SK-MEL-5 (cell line): ENCODE measurements at regions not wholly inside any gene's neighbourhood (a gene's known extent, or its start where the extent isn't known, plus 50 kb on each side); places are given as distances from the start of the nearest gene placed in this dataset.

Experiments used
- DNase-seq: peaks from one replicate; pipeline ENCODE4 v3.0.0-alpha.2; 2016; ENCODE audit warnings: low read depth, low spot score
- in situ Hi-C: cut with HindIII; loops from 2 replicates; pipeline ENCODE4 v1.10.0; 2016; ENCODE audit warnings: low sequenced_read_pairs, high pct_unique_total_duplicates, low pct_unique_long_range_greater_than_20kb

DNA sequence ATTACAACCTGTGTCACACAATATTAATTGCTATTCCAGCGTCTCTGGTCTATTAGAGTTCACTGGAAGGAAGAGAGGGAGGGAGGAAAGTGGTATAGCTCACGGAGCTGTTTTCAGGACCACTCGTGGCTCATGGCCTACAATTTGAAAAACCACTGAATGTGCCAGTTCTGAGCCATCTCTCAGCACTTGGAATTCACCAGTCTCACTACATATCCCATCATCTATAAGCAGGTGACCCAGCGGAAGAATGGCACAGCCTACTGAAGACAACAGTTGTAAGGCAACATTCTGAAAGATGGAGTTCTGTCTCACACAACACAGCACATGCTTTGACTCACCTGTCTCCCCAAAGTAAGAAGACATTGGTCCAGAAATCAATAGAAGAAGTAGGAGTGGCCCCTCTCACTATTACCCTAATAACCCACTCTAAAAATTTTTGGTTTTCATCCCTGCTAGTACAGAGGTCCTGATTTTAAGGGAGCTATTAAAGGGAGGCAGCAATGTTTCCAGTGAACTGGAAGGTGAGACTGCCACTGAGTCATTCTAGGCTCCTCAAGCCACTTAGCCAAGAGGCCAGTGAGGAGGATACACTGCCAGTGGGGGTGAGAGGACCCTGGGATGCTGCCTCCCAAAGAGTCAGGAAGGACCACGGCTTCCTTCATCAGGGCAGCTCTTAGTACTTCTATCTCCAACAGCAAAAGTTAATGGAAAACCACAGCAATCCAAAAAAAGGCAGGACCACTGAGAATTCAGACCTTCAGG is 50.0 kb upstream of the DOCK9 start:
- DNase-seq, result no peak
- in situ Hi-C loops, result no loop called here

DNA sequence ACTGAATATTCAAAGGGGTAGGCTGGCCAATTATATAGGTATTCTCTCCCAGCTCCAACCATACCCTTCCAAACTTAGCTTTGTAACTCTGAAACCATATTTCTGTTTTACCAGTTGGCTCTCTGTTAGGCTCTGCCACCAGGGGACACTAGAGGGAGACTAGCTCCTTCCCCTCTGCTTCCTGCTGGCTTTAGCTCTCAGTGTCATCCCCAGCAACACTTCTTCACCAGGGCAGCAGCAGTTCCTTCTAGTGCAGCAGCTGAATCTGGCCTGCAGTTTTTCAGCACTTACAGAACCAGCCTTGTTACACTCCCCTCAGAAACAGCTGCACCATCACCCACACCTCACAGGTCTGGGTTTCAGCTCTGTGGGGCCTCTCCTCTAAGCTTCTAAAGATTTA is 51.0 kb upstream of the DOCK9 start:
- in situ Hi-C loops, result no loop called here
- DNase-seq, result peak; percentile 24

- in situ Hi-C loops, result no loop called here
- DNase-seq, result no peak
Observed at GRCh38 chr13:99029576-99029975, 51.7 kb upstream of the DOCK9 start.

GRCh38 chr13:99030326-99030725 is 52.5 kb upstream of the DOCK9 start:
- DNase-seq, result no peak
- in situ Hi-C loops, result no loop called here

- in situ Hi-C loops, result no loop called here
- no peak for DNase-seq
Observed at GRCh38 chr13:99031832-99032231, 54.0 kb upstream of the DOCK9 start.

GRCh38 chr13:99033814-99034213 is 56.0 kb upstream of the DOCK9 start:
- in situ Hi-C loops, result no loop called here
- peak; percentile 69 for DNase-seq

DNA sequence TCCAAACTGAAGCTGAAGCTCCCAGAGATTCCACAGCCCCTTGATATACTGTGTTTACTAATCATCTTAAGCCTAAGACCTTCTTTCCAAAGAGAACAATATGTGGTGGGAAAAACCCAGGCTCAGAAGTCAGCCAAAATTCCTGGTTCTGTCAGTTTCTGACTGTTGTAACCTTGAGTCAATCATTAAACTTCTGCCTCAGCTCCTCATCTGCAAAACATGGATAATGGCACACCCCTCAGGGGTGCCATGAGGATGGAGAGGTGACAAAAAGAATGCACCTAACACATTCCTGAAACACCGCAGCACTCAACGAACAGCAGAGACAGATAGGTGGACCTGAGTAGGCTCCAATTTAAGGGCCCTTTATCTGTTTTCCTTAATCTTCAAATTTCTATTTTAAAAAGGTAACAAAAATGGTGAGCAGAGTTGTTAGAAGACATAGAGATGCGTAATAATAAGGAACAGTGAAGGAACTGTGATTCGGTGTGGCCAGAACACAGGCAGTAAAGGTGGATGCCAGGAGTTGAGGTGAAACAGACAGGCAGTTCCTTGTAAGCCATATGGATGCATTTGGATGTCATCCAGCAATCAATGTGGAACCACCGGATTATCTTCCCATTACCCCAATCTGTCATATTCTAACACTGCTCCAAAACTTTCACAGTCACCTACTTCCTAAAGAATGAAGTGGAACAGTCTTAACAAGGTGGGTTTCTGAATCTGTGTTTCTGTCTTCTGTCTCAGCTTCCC is 56.6 kb upstream of the DOCK9 start:
- in situ Hi-C loops, result no loop called here
- no peak for DNase-seq

- in situ Hi-C loops, result no loop called here
- DNase-seq, result no peak
Observed at GRCh38 chr13:99035715-99036114, 57.9 kb upstream of the DOCK9 start.

DNA sequence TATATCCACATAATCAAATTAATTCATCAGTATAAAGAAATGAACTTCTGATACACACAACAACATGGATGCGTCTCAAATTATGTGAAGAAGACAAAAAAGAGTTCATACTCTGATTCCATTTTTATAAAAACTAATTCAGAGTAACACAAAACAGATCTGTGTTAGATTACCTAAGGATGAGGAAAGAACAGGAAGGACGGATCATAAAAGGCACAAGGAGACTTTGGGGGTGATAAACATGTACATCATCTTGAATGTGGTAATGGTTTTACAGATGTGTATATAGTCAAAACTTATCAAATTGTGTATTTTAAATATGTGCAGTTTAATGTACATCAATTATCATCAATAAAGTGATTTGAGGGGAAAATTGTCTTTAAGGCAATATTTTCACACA is 59.9 kb upstream of the DOCK9 start:
- no peak for DNase-seq
- in situ Hi-C loops, result no loop called here

DNA sequence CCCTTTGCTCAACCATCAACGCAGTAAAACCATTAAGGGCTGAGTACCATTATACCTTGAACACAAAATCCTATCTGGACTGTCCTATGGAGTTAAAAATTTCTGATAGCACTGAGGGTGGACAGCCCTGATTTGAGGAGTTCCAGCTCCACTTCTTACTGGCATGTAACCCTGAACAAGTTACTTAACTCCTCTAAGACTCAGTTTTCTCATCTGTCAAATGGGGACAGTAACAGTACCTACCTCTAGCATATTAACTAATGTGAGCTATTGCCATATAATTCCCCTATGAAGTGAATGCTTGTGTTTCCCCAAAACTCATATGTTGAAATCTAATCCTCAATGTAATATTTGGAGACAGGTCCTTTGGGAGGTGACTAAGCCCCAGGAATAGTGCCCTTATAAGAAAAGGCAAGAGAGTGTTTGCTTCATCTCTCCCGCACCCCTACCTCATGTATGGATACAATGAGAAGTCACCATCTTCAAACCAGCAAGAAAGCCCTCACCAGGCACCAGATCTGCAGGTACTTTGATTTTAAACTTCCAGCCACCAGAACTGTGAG is 61.9 kb upstream of the DOCK9 start:
- in situ Hi-C loops, result no loop called here
- no peak for DNase-seq

- in situ Hi-C loops, result no loop called here
- no peak for DNase-seq
Observed at GRCh38 chr13:99040536-99041131, 62.8 kb upstream of the DOCK9 start.

GRCh38 chr13:99041337-99041736 is 63.5 kb upstream of the DOCK9 start:
- in situ Hi-C loops, result no loop called here
- peak; percentile 61 for DNase-seq

DNA sequence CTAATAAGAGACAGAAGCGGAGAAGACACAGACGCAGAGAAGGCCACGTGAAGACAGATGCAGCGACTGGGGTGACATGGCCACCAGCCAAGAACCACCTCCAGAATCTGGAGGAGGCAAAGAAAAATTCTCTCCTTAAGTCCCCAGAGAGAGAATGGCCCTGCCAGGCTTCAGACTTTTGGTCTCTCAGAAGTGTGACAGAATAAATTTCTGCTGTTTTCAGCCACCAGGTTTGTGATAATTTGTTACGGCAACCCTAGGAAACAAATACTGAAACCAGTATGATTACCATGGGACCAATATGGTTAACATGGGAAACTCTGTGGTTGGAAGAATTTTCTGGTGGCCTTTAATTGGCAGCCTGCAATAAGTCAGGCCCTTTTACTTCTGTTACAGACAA is 63.9 kb upstream of the DOCK9 start:
- DNase-seq, result no peak
- in situ Hi-C loops, result no loop called here

DNA sequence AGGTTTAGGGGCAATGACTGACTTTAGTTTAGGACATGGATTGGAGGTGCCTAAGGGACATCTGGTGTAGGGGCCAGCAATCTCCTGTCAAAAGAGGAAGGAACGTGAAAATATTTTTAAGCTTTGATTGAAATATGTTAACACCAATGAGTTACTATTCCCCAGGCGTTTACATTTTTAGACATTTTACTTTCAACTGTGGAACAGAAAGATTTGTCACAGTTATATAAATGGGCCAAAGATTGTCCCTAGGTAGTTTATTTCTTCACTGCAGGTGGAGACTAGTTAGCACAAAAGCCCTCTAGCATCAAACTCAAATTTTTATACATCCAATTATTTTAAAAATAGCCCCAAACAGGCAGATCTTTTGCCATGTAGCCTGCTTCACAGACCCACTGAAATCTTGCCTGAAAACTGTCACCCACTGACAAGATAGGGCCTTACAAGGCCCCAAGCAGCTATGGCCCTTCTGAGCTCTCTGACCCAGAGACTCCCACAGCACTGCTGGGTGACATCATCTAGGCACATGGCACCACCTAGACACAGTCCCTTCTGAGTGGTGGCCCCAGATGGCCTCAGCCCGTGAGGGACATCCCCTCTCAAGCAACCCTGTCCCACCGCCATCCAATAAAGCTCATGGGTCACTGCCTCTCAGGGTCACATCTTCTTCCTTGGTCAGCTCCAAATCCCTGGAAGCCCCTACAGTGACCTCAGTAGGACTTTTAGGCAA is 64.8 kb upstream of the DOCK9 start:
- in situ Hi-C loops, result no loop called here
- DNase-seq, result no peak

GRCh38 chr13:99043831-99044231 is 66.0 kb upstream of the DOCK9 start:
- DNase-seq, result no peak
- in situ Hi-C loops, result no loop called here

DNA sequence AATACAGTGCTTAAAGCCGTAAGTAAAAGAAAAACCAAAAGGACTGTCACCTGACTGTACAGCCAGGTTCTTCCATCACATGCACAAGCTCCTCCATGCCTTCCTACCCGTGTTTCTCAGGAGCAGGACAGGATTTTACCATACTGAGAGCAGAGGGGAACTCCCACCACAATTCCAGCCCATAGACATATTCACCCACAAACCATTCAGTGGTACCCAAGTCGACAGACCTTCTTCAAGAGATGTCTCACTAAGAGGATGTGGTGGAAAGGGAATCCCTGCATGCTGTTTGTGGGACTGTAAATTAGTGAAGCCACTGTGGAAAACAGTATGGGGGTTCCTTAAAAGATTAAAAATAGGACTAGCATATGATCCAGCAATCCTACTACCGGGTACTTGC is 66.9 kb upstream of the DOCK9 start:
- no peak for DNase-seq
- in situ Hi-C loops, result no loop called here

GRCh38 chr13:99045396-99045795 is 67.5 kb upstream of the DOCK9 start:
- in situ Hi-C loops, result no loop called here
- DNase-seq, result no peak

DNA sequence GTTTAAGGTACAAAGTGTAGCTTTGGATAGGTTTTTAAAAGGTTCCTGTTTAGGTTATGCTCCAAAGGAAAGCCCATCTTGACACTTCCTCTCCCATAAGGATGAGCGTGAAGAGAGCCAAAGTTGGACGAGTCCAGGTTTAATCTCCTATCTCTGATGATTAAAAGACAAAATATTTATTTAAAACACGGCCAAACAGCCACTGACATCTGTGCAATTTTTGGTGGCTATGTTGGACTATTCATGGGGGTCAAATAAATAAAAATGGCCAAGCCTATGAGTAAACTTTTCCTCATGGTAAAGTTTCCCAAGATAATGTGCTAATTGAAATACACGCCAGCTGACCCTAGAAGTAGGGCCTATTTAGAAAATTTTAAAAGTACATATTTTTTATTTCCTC is 69.0 kb upstream of the DOCK9 start:
- no peak for DNase-seq
- in situ Hi-C loops, result no loop called here
